Fibroblast of villous mesenchyme (primary cell): ENCODE measurements at regions not wholly inside any gene's neighbourhood (a gene's known extent, or its start where the extent isn't known, plus 50 kb on each side); places are given as distances from the start of the nearest gene placed in this dataset.
A peak's percentile ranks its signal among the peaks of the same experiment; 100 is the strongest.

Experiments
- DNase-seq: peaks from one replicate; pipeline ENCODE4 v3.0.0-alpha.2; 2010; ENCODE audit warnings: low read depth
- H3K4me3 ChIP-seq: 2 replicates; pipeline ENCODE4 v1.5.1; 2011; ENCODE audit warnings: low read depth, mild to moderate bottlenecking, low read length
- CTCF ChIP-seq: IDR thresholded peaks from 2 replicates; pipeline ENCODE4 v1.5.1; 2012; ENCODE audit warnings: low read depth, mild to moderate bottlenecking, low read length; ENCODE audit not compliant: insufficient read depth

- DNase-seq = no peak
- no peak overlapping the region for H3K4me3 ChIP-seq
- TF ChIP-seq CTCF = no peak
Observed at GRCh38 chr3:194243172-194243837, 107.4 kb downstream of the HES1 start.

GRCh38 chr3:194244167-194244566 is 107.0 kb downstream of the CPN2 start:
- no peak overlapping the region for H3K4me3 ChIP-seq
- no peak for DNase-seq
- TF ChIP-seq CTCF = no peak

- no peak overlapping the region for H3K4me3 ChIP-seq
Observed at GRCh38 chr3:194245474-194245873, 105.7 kb downstream of the CPN2 start.

GRCh38 chr3:194245975-194246561 is 105.1 kb downstream of the CPN2 start:
- no peak for DNase-seq
- peak; percentile 4 for TF ChIP-seq CTCF
- H3K4me3 ChIP-seq = no peak overlapping the region

More at GRCh38 chr3:194245474-194245873, 105.7 kb downstream of the CPN2 start:
- no peak for TF ChIP-seq CTCF
- no peak for DNase-seq

GRCh38 chr3:194246709-194247349 is 104.3 kb downstream of the CPN2 start:
- DNase-seq = no peak
- no peak overlapping the region for H3K4me3 ChIP-seq
- TF ChIP-seq CTCF = no peak

- DNase-seq = no peak
- TF ChIP-seq CTCF = no peak
- H3K4me3 ChIP-seq = no peak overlapping the region
Observed at GRCh38 chr3:194247350-194247740, 103.8 kb downstream of the CPN2 start.
